GM21515 (cell line): ENCODE measurements at regions not wholly inside any gene's neighbourhood (a gene's known extent, or its start where the extent isn't known, plus 50 kb on each side); places are given as distances from the start of the nearest gene placed in this dataset.

ENCODE experiments used
- ATAC-seq: cut with Tn5 transposase; IDR thresholded peaks from one replicate; pipeline ENCODE4 v1.9.1; 2021; ENCODE audit not compliant: unreplicated experiment

DNA sequence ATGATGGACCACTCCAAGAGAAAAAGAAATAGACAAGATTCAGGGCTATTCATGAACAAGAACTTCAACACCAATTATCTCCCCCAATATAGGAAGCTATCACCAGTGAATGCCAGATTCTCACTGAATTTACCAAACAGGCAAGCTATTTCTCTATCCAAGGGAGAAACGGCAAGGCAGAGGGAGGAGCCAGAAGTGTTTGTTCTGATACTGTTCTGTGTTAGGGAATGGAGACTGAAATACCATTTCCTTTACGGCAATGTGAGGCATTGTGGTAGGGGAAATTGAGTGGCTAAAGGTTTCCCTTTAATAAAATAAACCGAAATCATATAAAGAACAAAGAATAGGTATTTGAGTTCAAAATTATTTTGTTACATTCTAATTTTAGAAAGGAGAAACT lies 68.0 kb upstream of the ALDH1A1 start:
- ATAC-seq: no peak

DNA sequence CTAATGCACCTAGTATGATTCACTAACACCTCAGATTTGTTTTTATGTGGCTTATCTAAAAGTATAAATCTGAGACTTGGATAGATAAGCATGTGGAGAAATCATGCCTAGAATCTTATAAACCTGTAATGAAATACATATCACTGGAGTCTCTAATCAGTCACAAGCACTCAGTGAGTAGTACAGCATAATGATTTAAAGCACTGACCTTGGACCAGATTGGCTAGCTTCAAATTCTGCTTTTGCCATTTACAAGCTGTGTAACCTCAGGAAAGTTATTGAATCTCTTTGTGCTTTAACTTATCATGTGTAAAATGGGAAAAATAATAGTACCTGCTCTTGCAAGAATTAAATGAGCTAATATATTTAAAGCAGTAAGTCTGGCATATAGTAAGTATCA lies 61.2 kb upstream of the ALDH1A1 start:
- no peak for ATAC-seq

DNA sequence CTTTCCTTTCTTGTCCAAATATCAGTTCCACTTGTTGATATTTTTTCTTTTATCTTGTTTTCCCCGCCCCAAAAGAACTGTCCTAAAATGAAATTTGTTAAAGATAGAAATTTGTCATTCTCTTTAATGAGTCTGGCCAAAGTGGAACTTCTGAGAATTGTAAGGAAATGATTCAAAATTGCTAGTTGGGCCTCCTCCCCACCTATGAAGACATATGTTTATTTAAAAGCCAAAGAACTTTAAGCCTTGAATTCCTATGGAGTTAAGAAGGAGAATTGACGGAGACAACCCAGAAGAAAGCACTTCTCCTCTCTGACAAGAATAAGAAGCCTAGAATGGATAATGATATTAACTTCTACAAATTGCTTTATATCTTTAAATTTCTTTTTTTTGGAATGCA lies 59.1 kb upstream of the ALDH1A1 start:
- ATAC-seq: no peak

DNA sequence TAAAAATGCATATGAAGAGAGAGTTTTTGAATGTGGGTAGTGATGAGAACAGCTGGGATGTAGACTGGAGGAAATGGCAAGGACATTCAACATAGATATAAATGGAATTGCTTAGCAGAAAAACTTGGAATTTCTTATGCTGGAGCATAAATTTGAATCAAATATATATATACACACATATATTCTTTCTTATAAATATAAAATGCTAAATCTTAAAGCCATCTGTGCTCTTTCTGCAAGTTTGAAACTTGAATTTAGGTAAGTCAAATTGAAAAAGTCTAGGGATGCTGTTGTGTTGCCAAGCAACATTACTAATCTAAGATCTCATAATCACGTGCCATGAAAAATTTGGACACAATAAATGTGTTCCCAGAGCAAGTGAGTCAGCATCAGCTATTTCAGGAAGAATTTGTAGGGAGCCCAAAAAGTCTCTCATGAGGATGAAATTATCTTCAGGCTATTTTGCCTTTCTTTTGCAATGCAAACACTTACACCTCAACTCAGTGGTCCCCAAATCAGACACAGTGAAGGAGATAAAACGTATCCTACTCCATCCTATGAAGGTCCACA lies 58.4 kb upstream of the ALDH1A1 start:
- no peak for ATAC-seq

DNA sequence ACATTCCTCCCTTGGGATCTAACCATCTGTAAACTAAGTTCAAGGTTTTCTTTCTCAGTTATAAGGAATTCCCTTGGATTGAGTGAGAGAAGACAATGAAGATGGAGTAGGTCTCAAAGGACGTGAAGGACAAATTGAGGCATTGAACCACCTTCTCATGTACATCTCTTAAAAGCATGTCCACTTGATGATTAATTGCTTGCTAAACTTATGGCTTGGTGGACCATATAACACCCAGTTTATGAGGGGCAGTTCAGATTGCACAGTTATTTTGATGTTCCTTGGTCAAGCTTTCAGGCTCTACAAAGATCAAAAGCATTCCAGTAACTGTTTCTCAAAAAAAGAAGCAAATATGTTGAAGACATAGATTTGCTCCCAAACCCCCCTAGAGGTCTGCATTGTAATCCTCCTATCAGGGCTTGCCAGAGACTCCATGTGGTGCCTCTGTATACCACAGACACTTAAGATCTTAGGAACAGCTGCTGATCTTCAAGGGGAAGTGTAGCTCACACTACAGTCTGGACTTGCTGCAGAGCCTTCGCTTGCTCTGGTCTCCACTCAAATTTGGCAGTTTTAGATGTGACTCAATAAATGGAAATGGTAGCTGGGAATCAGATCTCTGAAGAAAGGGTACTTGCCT lies 56.9 kb upstream of the ALDH1A1 start:
- no peak for ATAC-seq

DNA sequence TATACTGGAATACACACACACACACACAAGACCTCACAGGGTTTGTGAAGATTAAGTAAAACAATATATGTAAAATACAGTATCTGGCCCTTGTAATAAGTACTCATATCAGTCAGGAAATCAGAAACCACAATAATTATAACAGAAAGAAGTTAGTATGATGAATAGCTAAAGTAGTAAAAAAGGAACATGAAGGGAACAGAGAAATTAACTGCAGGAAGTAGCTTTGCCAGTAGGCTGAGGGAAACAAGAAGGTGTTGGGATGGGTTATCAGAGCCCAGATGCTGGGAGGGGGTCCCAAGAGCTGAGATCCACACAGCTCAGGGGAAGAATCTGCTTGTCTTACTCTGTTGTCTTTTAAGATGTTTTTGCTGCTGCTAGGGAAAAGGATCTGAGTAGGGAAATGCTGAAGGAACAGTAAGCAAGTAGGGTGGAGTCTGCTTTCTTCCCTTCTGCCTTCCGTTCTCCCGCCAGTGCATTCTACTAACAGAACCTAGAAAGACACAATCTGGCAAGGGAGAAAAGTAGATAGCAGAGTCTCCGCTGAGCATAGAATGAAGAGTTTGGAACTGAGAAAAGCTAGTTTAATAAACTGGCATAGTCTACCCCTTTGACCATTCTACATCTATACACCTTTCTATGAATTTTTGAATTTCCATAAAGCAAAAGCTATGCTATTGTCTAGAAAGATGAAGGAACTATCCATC lies 55.3 kb upstream of the ALDH1A1 start:
- no peak for ATAC-seq

DNA sequence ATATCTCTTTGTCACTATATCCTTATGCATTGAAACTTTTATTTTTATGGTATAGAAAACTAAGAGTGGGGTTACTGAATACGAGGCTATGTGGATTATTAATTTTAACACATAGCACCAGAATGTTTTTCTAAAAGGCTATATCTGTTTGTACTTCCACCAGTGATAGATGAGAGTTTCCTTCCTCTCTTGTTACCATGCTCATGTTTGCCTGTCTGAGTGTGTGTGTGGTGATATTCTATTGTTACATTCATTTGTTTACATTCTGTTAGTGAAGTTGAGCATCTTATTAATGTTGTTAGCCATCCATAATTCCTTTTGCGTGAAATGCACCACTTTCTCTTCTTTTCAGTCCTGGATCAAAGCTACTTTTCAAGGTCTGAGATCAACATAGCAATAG lies 54.1 kb upstream of the ALDH1A1 start:
- ATAC-seq: no peak
